ENCODE measurements at regions not wholly inside any gene's neighbourhood (a gene's known extent, or its start where the extent isn't known, plus 50 kb on each side); places are given as distances from the start of the nearest gene placed in this dataset.

GRCh38 chr18:24651434-24651833, 191.0 kb downstream of the HRH4 start:
- TF ChIP-seq CTCF (IDR thresholded peaks at IDR 0.05) (no peak), POLR2A (IDR thresholded peaks at IDR 0.05) (no peak)

Measured in testis (tissue), 2 donors.